GM12864 (cell line): ENCODE measurements at regions not wholly inside any gene's neighbourhood (a gene's known extent, or its start where the extent isn't known, plus 50 kb on each side); places are given as distances from the start of the nearest gene placed in this dataset.

Experiments
- DNase-seq: peaks from one replicate; pipeline ENCODE4 v3.0.0-alpha.2; 2011; ENCODE audit warnings: low read depth
- H3K4me3 ChIP-seq: 2 replicates; pipeline ENCODE4 v1.5.1; 2011; ENCODE audit warnings: mild to moderate bottlenecking, low read depth, low read length, control low read depth
- TF ChIP-seq, protein P1 (sequence below): IDR thresholded peaks from 2 replicates; pipeline ENCODE4 v1.5.1; 2011; ENCODE audit warnings: low read depth, mild to moderate bottlenecking, moderate library complexity, low read length, control low read depth, inconsistent platforms; ENCODE audit errors: missing control alignments

- TF ChIP-seq, protein P1, sequence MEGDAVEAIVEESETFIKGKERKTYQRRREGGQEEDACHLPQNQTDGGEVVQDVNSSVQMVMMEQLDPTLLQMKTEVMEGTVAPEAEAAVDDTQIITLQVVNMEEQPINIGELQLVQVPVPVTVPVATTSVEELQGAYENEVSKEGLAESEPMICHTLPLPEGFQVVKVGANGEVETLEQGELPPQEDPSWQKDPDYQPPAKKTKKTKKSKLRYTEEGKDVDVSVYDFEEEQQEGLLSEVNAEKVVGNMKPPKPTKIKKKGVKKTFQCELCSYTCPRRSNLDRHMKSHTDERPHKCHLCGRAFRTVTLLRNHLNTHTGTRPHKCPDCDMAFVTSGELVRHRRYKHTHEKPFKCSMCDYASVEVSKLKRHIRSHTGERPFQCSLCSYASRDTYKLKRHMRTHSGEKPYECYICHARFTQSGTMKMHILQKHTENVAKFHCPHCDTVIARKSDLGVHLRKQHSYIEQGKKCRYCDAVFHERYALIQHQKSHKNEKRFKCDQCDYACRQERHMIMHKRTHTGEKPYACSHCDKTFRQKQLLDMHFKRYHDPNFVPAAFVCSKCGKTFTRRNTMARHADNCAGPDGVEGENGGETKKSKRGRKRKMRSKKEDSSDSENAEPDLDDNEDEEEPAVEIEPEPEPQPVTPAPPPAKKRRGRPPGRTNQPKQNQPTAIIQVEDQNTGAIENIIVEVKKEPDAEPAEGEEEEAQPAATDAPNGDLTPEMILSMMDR: no peak
Measured at GRCh38 chr6:74250161-74250818, 554.3 kb downstream of the CD109 start.

DNA sequence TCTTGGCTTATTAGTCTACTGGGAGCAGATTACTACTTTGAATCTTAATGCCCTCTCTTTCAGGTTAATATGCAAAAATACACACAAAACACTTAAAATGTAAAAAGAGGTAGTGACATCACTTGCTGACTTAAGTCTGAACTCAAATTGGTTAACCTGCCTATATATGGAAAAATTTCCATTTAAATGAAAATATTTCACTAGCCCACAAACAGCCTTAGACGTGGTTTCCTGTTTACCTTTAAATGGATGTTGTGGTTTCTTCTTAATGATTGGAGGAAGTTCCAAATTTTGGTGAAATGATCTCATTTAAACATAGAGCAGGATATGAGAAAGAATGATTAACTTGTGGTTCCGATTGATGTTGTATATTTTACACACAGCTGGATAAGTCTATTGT is 553.7 kb downstream of the CD109 start:
- TF ChIP-seq, protein P1: no peak
- no peak overlapping the region for H3K4me3 ChIP-seq
- no peak for DNase-seq

More at GRCh38 chr6:74250161-74250818, 554.3 kb downstream of the CD109 start:
- H3K4me3 ChIP-seq: no peak overlapping the region
- no peak for DNase-seq

GRCh38 chr6:74248966-74249365 is 553.0 kb downstream of the CD109 start:
- no peak overlapping the region for H3K4me3 ChIP-seq
- no peak for DNase-seq
- TF ChIP-seq, protein P1: no peak

- TF ChIP-seq, protein P1: no peak
- no peak overlapping the region for H3K4me3 ChIP-seq
- no peak for DNase-seq
Measured at GRCh38 chr6:74222768-74223333, 526.8 kb downstream of the CD109 start.

DNA sequence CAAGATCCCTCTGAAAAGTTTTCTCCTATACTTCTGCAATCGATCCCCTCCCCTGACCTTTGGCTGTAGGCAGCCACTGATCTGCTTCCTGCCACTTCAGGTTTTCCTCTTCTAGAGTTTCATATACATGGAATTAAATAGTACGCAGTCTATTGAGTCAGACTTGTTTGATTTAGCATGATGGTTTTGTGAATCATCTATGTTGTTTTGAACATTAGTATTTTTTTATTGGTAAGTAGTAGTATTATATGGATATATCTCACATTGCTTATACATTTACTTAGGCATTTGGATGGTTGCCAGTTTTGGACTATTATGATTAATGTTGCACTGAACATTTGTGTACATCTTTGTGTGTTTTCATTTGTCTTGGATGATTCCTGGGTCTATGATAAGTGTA is 518.0 kb downstream of the CD109 start:
- DNase-seq: no peak
- H3K4me3 ChIP-seq: no peak overlapping the region
- TF ChIP-seq, protein P1: no peak

DNA sequence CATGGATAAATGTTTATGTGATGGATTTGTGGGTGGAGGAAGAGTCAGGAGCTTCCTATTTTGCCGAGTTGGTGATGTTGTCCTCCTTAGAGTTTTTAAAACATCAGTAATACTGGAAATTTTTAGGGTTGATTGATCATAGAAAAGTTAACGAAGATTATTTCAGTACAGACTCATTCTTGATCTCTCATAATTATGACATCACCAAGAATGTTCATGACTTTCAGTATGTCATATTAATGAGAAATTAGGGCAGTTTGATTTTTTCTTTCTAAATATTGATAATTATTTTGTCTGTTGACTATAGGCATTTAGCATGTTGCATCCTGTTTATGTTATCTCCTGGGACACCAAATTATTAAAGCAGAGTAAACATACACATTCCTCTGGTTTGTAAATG is 512.2 kb downstream of the CD109 start:
- H3K4me3 ChIP-seq: no peak overlapping the region
- no peak for DNase-seq
- TF ChIP-seq, protein P1: no peak
